WERI-Rb-1 (cell line): ENCODE measurements at regions not wholly inside any gene's neighbourhood (a gene's known extent, or its start where the extent isn't known, plus 50 kb on each side); places are given as distances from the start of the nearest gene placed in this dataset.
"Not testable (repeated sequence)": the region's sequence is repeated elsewhere in the genome, so short reads cannot be mapped to it uniquely, and the experiment has no call there.

Experiments used
- DNase-seq: peaks from one replicate; pipeline ENCODE4 v3.0.0-alpha.2; 2020
- H3K27ac ChIP-seq: fragments of 250-450 bp; sonication (Bioruptor Pico); 2 replicates; pipeline ENCODE4 v1.5.1; 2020; ENCODE audit warnings: mild to moderate bottlenecking, moderate library complexity
- H3K27me3 ChIP-seq: fragments of 250-450 bp; sonication (Bioruptor Pico); 2 replicates; pipeline ENCODE4 v1.5.1; 2021; ENCODE audit warnings: mild to moderate bottlenecking, low read depth, moderate library complexity; ENCODE audit not compliant: insufficient read depth, severe bottlenecking
- H3K36me3 ChIP-seq: fragments of 250-450 bp; sonication (Bioruptor Pico); 2 replicates; pipeline ENCODE4 v1.5.1; 2020; ENCODE audit warnings: mild to moderate bottlenecking, moderate library complexity
- H3K4me3 ChIP-seq: 2 replicates; pipeline ENCODE4 v1.5.1; 2011; ENCODE audit warnings: low read depth, mild to moderate bottlenecking, control low read depth, low read length
- H3K9me3 ChIP-seq: fragments of 250-450 bp; sonication (Bioruptor Pico); 2 replicates; pipeline ENCODE4 v1.5.1; 2021; ENCODE audit warnings: mild to moderate bottlenecking, moderate library complexity; ENCODE audit not compliant: severe bottlenecking
- CTCF ChIP-seq: IDR thresholded peaks from 2 replicates; pipeline ENCODE4 v1.5.1; 2011; ENCODE audit warnings: low read depth, mild to moderate bottlenecking, control low read depth, inconsistent platforms, low read length

GRCh38 chr5:134471858-134472449 is 53.5 kb upstream of the JADE2 start:
- not testable (repeated sequence) for H3K27ac ChIP-seq, H3K4me3 ChIP-seq, H3K27me3 ChIP-seq, DNase-seq, H3K9me3 ChIP-seq, H3K36me3 ChIP-seq

GRCh38 chr5:134468921-134469400 is 56.5 kb upstream of the JADE2 start:
- Histone ChIP-seq H3K27me3 (no peaks in the 10 kb centered on the region), H3K4me3 (no peak overlapping the region), H3K36me3 (no peaks in the 10 kb centered on the region), H3K27ac (no peak overlapping the region), H3K9me3 (peaks cover 4% of the 10 kb centered on the region)
- TF ChIP-seq CTCF: no peak
- DNase-seq: no peak

- DNase-seq: no peak
- H3K4me3 ChIP-seq: no peak overlapping the region
- no peaks in the 10 kb centered on the region for H3K27me3 ChIP-seq
- peaks cover 4% of the 10 kb centered on the region for H3K9me3 ChIP-seq
- no peaks in the 10 kb centered on the region for H3K36me3 ChIP-seq
- peak overlapping the region; percentile 84; the same call in 1 of the 2 replicates for H3K27ac ChIP-seq
- no peak for TF ChIP-seq CTCF
These were observed 55.5 kb upstream of the CDKN2AIPNL start for GRCh38 chr5:134467231-134467630.

- Histone ChIP-seq H3K9me3 (no peaks in the 10 kb centered on the region), H3K4me3 (peak overlapping the region; percentile 47), H3K27me3 (no peaks in the 10 kb centered on the region), H3K36me3 (no peaks in the 10 kb centered on the region), H3K27ac (peak overlapping the region; percentile 84)
- peak; percentile 80 for DNase-seq
- no peak for TF ChIP-seq CTCF
These were observed 54.8 kb upstream of the CDKN2AIPNL start for GRCh38 chr5:134466241-134467069.

- peak overlapping the region; percentile 84 for H3K27ac ChIP-seq
- peak overlapping the region; percentile 47 for H3K4me3 ChIP-seq
- no peaks in the 10 kb centered on the region for H3K36me3 ChIP-seq
These were observed 54.1 kb upstream of the CDKN2AIPNL start for GRCh38 chr5:134465816-134466240.

More at GRCh38 chr5:134465816-134466240, 54.1 kb upstream of the CDKN2AIPNL start:
- no peak for TF ChIP-seq CTCF
- peak; percentile 63 for DNase-seq
- H3K27me3 ChIP-seq: no peaks in the 10 kb centered on the region
- H3K9me3 ChIP-seq: no peaks in the 10 kb centered on the region
